ENCODE measurements at regions not wholly inside any gene's neighbourhood (a gene's known extent, or its start where the extent isn't known, plus 50 kb on each side); places are given as distances from the start of the nearest gene placed in this dataset.

- FAIRE-seq (no peak), DNase-seq (ENCODE audit: low read depth, low spot score) (no peak)
- H3K4me1 ChIP-seq (ENCODE audit: control insufficient read depth, extremely low read depth, insufficient read depth, low read length) = peaks cover 3% of the 10 kb centered on the region
- H3K36me3 ChIP-seq (ENCODE audit: control insufficient read depth in 2 of 2, extremely low read depth in 1 of 2, insufficient read depth in 2 of 2, low read length in 2 of 2) = no peaks in the 10 kb centered on the region
- no peak overlapping the region for H3K9ac ChIP-seq (ENCODE audit: control insufficient read depth, extremely low read depth, insufficient read depth, low read length)
- dilution Hi-C loops (cut with MboI; ENCODE audit: extremely low pct_ligation_motif_present, low sequenced_read_pairs) = no loop called here
- H3K27ac ChIP-seq (ENCODE audit: control insufficient read depth, insufficient read depth, low read length) = no peak overlapping the region
- no peak overlapping the region for H3K4me2 ChIP-seq (ENCODE audit: control insufficient read depth, extremely low read depth, insufficient read depth, low read depth, low read length)
- no peaks in the 10 kb centered on the region for H3K9me1 ChIP-seq (ENCODE audit: control insufficient read depth, extremely low read depth, insufficient read depth, low read length)
- no peaks in the 10 kb centered on the region for H3K9me3 ChIP-seq (ENCODE audit: control insufficient read depth, low read depth, low read length)
- no peak for TF ChIP-seq CTCF (optimal IDR thresholded peaks at IDR 0.05 in 1 of 3, IDR thresholded peaks at IDR 0.05 in 1 of 3, conservative IDR thresholded peaks at IDR 0.05 in 1 of 3; ENCODE audit: extremely low read depth in 1 of 3, insufficient read depth in 2 of 3, low read length in 3 of 3)
- no peak for TF ChIP-seq EZH2 (IDR thresholded peaks at IDR 0.05; ENCODE audit: low read length)
- no peaks in the 10 kb centered on the region for H3K27me3 ChIP-seq (ENCODE audit: control insufficient read depth, extremely low read depth, insufficient read depth, low read length)
- H2AFZ ChIP-seq (ENCODE audit: control insufficient read depth, low read length) = no peak overlapping the region
- H3K4me3 ChIP-seq (ENCODE audit: control insufficient read depth in 2 of 3, extremely low read depth in 1 of 3, insufficient read depth in 2 of 3, low read depth in 1 of 3, low read length in 3 of 3) = no peak overlapping the region
- H3K79me2 ChIP-seq (ENCODE audit: control insufficient read depth, insufficient read depth, low read length) = no peaks in the 10 kb centered on the region
- no peaks in the 10 kb centered on the region for H4K20me1 ChIP-seq (ENCODE audit: control insufficient read depth, extremely low read depth, insufficient read depth, low read length)
These were observed 186.3 kb downstream of the KCNE4 start for GRCh38 chr2:223238301-223238700.

DNA sequence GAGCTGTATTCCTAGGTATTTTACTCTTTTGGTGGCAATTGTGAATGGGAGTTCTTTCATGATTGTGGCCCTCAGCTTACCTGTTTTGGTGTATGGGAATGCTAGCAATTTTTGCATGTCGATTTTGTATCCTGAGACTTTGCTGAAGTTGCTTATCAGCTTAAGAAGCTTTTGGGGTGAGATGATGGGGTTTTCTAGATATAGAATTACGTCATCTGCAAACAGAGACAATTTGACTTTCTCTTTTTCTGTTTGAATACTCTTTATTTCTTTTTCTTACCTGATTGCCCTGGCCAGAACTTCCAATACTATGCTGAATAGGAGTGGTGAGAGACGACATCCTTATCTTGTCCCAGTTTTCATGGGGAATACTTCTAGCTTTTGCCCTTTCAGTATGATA lies 191.2 kb downstream of the KCNE4 start:
- TF ChIP-seq EZH2 (IDR thresholded peaks at IDR 0.05; ENCODE audit: low read length) = no peak
- no peak for TF ChIP-seq CTCF (optimal IDR thresholded peaks at IDR 0.05 in 1 of 3, IDR thresholded peaks at IDR 0.05 in 1 of 3, conservative IDR thresholded peaks at IDR 0.05 in 1 of 3; ENCODE audit: extremely low read depth in 1 of 3, insufficient read depth in 2 of 3, low read length in 3 of 3)
- no peak overlapping the region for H2AFZ ChIP-seq (ENCODE audit: control insufficient read depth, low read length)
- H3K27me3 ChIP-seq (ENCODE audit: control insufficient read depth, extremely low read depth, insufficient read depth, low read length) = no peaks in the 10 kb centered on the region
- H3K36me3 ChIP-seq (ENCODE audit: control insufficient read depth in 2 of 2, extremely low read depth in 1 of 2, insufficient read depth in 2 of 2, low read length in 2 of 2) = no peaks in the 10 kb centered on the region
- H3K4me2 ChIP-seq (ENCODE audit: control insufficient read depth, extremely low read depth, insufficient read depth, low read depth, low read length) = no peak overlapping the region
- no peak overlapping the region for H3K27ac ChIP-seq (ENCODE audit: control insufficient read depth, insufficient read depth, low read length)
- dilution Hi-C loops (cut with MboI; ENCODE audit: extremely low pct_ligation_motif_present, low sequenced_read_pairs) = no loop called here
- no peaks in the 10 kb centered on the region for H3K9me1 ChIP-seq (ENCODE audit: control insufficient read depth, extremely low read depth, insufficient read depth, low read length)
- no peaks in the 10 kb centered on the region for H3K79me2 ChIP-seq (ENCODE audit: control insufficient read depth, insufficient read depth, low read length)
- H4K20me1 ChIP-seq (ENCODE audit: control insufficient read depth, extremely low read depth, insufficient read depth, low read length) = no peaks in the 10 kb centered on the region
- H3K9me3 ChIP-seq (ENCODE audit: control insufficient read depth, low read depth, low read length) = no peaks in the 10 kb centered on the region
- no peak for DNase-seq (ENCODE audit: low read depth, low spot score)
- no peak overlapping the region for H3K9ac ChIP-seq (ENCODE audit: control insufficient read depth, extremely low read depth, insufficient read depth, low read length)
- H3K4me1 ChIP-seq (ENCODE audit: control insufficient read depth, extremely low read depth, insufficient read depth, low read length) = no peaks in the 10 kb centered on the region
- no peak overlapping the region for H3K4me3 ChIP-seq (ENCODE audit: control insufficient read depth in 2 of 3, extremely low read depth in 1 of 3, insufficient read depth in 2 of 3, low read depth in 1 of 3, low read length in 3 of 3)
- no peak for FAIRE-seq

All from keratinocyte (primary cell).